Fibroblast of skin of back (primary cell): ENCODE measurements at regions not wholly inside any gene's neighbourhood (a gene's known extent, or its start where the extent isn't known, plus 50 kb on each side); places are given as distances from the start of the nearest gene placed in this dataset.
"Not testable (repeated sequence)": the region's sequence is repeated elsewhere in the genome, so short reads cannot be mapped to it uniquely, and the experiment has no call there.

Experiments used
- DNase-seq: peaks from one replicate; pipeline ENCODE4 v3.0.0-alpha.2; 2013

DNA sequence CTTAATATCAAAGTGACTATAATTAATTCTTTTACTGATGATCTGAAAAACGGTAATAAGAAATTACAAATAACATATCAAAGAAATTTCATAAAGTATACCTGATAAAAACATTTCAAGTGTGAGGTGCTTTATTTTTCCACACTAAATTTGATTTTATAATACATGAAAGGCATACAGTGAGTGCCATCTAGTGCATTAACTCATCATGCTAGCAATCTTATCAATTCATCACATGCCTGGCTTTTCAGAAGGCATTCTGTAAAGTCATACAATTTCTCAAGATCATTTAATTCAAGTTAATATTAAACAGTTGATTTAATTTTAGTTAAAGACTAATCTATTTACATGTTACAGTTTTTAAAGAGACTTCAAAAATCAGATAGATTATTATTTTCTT, 1020.9 kb downstream of the GATA3 start:
- no peak for DNase-seq

GRCh38 chr10:9076066-9076465, 1021.6 kb downstream of the GATA3 start:
- DNase-seq = no peak

- DNase-seq = no peak
Measured at GRCh38 chr10:9081253-9081652, 1026.8 kb downstream of the GATA3 start.

- DNase-seq = no peak
Measured at GRCh38 chr10:9081961-9082360, 1027.5 kb downstream of the GATA3 start.

DNA sequence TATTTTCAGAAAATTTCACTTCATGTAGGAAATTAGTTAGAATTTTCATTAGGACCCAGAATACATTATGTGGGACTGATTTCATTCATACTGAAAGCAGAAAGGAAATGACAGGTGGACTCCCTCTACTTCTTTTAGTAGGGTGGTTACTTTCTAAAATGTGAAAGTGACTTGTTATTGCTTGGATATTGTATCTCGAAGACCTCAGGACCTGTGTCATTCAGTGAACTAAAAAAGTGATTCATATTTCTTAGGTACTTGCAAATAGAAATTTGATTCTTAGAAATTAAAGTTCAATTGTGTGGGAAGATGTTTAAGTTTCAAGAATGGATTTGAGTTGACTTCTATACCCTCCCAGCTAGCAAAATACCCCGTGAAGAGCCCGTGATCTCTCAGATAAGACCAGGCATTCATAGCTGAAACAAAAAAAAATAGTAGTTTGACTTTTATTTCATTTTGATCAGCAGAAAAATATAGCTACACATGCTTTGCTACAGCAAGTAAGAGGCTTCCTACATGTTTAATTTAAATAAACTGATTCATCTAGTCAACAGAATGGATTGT, 1037.1 kb downstream of the GATA3 start:
- no peak for DNase-seq

DNA sequence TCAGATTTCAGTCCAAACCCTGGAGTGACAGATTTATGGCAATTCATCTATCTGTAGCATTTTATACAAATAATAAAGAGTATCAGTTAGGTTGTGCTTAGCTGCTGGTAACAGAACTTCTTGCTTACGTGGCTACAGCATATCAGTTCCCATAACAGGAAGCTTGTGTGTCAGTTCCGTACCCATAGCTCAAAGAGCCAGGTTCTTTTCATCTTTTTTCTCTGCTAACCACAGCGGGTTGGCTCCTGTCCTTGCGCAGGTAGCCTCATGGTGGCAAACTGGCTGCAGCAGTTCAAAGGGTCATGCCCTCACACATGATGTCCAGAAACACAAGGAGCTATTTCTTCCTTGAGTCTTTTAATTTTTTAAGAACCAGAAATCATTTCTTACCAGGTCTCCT, 1041.8 kb downstream of the GATA3 start:
- no peak for DNase-seq

GRCh38 chr10:9097206-9097990, 1042.9 kb downstream of the GATA3 start:
- DNase-seq = no peak

- DNase-seq = no peak
Measured at GRCh38 chr10:9097991-9098306, 1043.5 kb downstream of the GATA3 start.

DNA sequence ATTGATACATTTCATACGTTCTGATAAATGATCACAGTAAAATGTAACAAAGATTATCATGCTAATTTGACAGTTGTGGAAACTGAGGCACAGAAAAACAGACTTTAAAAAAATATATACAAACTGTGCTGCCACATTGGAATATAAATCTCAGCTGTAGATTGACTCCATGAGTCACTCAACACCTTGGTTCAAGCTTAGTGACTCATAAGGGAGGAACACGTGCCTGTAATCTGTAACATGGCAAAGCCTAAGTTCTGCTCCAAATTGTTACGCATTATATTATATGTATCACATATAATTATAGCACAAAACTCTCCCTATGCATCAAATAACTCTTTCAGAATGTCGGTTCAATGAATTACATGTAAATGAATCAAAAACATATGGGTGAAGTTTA, 1047.5 kb downstream of the GATA3 start:
- DNase-seq = no peak

GRCh38 chr10:9103301-9103700, 1048.8 kb downstream of the GATA3 start:
- DNase-seq = no peak

GRCh38 chr10:9111976-9112375, 1057.5 kb downstream of the GATA3 start:
- no peak for DNase-seq

GRCh38 chr10:9126728-9127127, 1072.2 kb downstream of the GATA3 start:
- no peak for DNase-seq

GRCh38 chr10:9137368-9137767, 1082.9 kb downstream of the GATA3 start:
- no peak for DNase-seq

- DNase-seq = not testable (repeated sequence)
Measured at GRCh38 chr10:9138829-9139228, 1084.3 kb downstream of the GATA3 start.

GRCh38 chr10:9140373-9140772, 1085.9 kb downstream of the GATA3 start:
- no peak for DNase-seq

GRCh38 chr10:9147475-9147874, 1093.0 kb downstream of the GATA3 start:
- no peak for DNase-seq

DNA sequence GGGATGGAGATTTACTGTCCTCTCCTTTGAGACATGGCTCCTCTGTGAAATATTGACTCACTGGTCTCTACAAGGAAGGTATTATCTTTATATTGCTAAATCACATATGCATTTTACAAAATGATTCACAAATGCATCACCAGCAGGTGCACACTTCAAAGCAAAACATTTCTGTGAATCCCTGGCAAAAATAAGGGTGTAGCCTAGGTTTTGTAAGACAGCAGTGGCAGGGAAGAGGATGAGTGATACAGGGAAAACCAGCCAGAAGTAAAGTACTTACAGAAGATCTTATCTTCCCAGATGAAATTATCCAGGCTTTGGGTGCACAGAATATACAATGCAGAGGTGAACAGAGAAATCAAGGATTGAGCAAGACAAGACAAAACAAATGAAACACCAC, 1094.6 kb downstream of the GATA3 start:
- no peak for DNase-seq

GRCh38 chr10:9153057-9153456, 1098.6 kb downstream of the GATA3 start:
- not testable (repeated sequence) for DNase-seq

GRCh38 chr10:9157656-9158055, 1103.2 kb downstream of the GATA3 start:
- no peak for DNase-seq

GRCh38 chr10:9158675-9159074, 1104.2 kb downstream of the GATA3 start:
- DNase-seq = no peak

- DNase-seq = no peak
Measured at GRCh38 chr10:9160275-9160674, 1105.8 kb downstream of the GATA3 start.

DNA sequence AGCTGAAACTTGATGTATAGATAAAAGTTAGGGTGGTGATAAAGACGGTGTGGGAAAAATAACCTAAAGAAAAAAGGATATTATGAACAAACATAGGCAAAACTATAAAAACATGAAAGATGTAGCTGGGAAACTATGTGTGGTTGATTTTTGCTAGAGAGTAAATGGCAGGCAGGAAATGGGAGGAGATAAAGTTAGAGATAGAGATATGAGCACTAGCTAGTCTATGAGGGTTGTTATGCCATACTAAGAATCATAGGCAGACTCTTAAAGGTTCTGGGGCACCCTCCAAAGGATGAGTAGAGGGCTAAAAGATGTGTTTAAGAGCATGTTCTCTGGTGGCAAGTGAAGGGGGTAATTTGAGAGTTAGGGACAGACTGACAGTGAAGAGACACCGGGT, 1109.2 kb downstream of the GATA3 start:
- DNase-seq = no peak

GRCh38 chr10:9166770-9167169, 1112.3 kb downstream of the GATA3 start:
- DNase-seq = no peak

- DNase-seq = no peak
Measured at GRCh38 chr10:9172276-9172675, 1117.8 kb downstream of the GATA3 start.

DNA sequence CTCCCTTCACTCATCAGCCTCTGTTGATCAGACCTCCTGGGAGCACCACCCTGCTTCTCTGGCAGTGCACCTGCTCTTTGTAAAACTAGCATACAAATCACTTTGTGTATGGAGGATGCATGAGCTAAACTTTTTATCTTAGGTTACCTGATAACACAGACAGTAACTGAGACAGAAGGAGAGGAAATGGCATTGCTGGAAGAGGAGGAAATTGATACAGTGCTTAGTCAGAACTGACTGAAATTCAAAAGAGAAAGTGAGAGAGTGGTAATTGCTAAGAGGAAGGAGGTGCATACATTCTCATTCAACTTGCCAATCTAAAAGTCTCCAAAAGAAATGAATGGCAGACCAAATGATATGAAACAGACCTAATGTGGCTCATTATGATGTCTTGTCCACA, 1120.7 kb downstream of the GATA3 start:
- no peak for DNase-seq
